ENCODE measurements at regions not wholly inside any gene's neighbourhood (a gene's known extent, or its start where the extent isn't known, plus 50 kb on each side); places are given as distances from the start of the nearest gene placed in this dataset.

DNA sequence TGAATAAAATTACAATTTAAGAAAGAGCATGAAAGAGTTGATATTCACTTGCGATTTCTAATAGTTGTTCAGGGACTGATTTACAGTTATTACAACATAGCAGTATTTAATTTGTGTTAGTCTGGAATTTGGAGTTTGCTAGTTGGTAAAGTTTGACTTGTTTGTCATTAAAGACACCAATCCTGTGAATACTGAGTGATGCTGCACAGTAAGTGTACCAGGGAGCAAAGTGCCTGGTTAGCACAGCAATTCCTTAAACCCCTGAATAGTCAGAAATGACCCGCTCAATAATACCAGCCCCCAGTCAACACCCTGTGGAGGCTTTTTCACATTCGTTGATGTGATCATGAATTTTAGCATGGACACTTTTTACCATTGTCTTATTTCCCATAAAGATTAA is 122.2 kb upstream of the GC start:
- Histone ChIP-seq H3K4me3 (replicated peaks in 1 of 3) (no peak overlapping the region), H3K4me1 (no peaks in the 10 kb centered on the region), H3K27ac (no peak overlapping the region), H3K36me3 (no peaks in the 10 kb centered on the region), H3K9me3 (no peaks in the 10 kb centered on the region), H3K27me3 (no peaks in the 10 kb centered on the region)
- intact Hi-C loops (cut with DNase I): no loop called here
- 90 to 92% methylated on average over 3 of the region's 3 CpGs for WGBS, 2 donors
- DNase-seq: no peak
- TF ChIP-seq CTCF (IDR thresholded peaks at IDR 0.05) (no peak), POLR2A (IDR thresholded peaks at IDR 0.05) (no peak)

- DNase-seq: no peak
- intact Hi-C loops (cut with DNase I): no loop called here
- no peaks in the 10 kb centered on the region for H3K4me1 ChIP-seq
- H3K36me3 ChIP-seq: no peaks in the 10 kb centered on the region
- no peak overlapping the region for H3K27ac ChIP-seq
- WGBS, 2 donors: 82 to 90% methylated on average over 4 of the region's 4 CpGs
- H3K4me3 ChIP-seq (replicated peaks in 1 of 3): no peak overlapping the region
- no peaks in the 10 kb centered on the region for H3K27me3 ChIP-seq
- TF ChIP-seq CTCF (IDR thresholded peaks at IDR 0.05) (no peak), POLR2A (IDR thresholded peaks at IDR 0.05) (no peak)
- no peaks in the 10 kb centered on the region for H3K9me3 ChIP-seq
These were observed 123.2 kb upstream of the GC start for GRCh38 chr4:71907071-71907470.

- H3K27ac ChIP-seq: no peak overlapping the region
- H3K9me3 ChIP-seq: no peaks in the 10 kb centered on the region
- no peak for DNase-seq
- H3K27me3 ChIP-seq: no peaks in the 10 kb centered on the region
- intact Hi-C loops (cut with DNase I): no loop called here
- no peak for TF ChIP-seq POLR2A (IDR thresholded peaks at IDR 0.05)
- TF ChIP-seq CTCF (IDR thresholded peaks at IDR 0.05): no peak
- 69 to 83% methylated on average over 3 of the region's 3 CpGs for WGBS, 2 donors
- no peak overlapping the region for H3K4me3 ChIP-seq (replicated peaks in 1 of 3)
- no peaks in the 10 kb centered on the region for H3K4me1 ChIP-seq
- H3K36me3 ChIP-seq: no peaks in the 10 kb centered on the region
These were observed 123.9 kb upstream of the GC start for GRCh38 chr4:71907782-71908181.

- H3K27ac ChIP-seq: no peak overlapping the region
- H3K27me3 ChIP-seq: no peaks in the 10 kb centered on the region
- H3K4me3 ChIP-seq (replicated peaks in 1 of 3): no peak overlapping the region
- H3K36me3 ChIP-seq: no peaks in the 10 kb centered on the region
- WGBS, 2 donors: 86 to 89% methylated on average over 2 of the region's 2 CpGs
- DNase-seq: no peak
- intact Hi-C loops (cut with DNase I): no loop called here
- no peaks in the 10 kb centered on the region for H3K4me1 ChIP-seq
- TF ChIP-seq CTCF (IDR thresholded peaks at IDR 0.05) (no peak), POLR2A (IDR thresholded peaks at IDR 0.05) (no peak)
- H3K9me3 ChIP-seq: no peaks in the 10 kb centered on the region
These were observed 118.5 kb upstream of the NPFFR2 start for GRCh38 chr4:71913275-71913674.

DNA sequence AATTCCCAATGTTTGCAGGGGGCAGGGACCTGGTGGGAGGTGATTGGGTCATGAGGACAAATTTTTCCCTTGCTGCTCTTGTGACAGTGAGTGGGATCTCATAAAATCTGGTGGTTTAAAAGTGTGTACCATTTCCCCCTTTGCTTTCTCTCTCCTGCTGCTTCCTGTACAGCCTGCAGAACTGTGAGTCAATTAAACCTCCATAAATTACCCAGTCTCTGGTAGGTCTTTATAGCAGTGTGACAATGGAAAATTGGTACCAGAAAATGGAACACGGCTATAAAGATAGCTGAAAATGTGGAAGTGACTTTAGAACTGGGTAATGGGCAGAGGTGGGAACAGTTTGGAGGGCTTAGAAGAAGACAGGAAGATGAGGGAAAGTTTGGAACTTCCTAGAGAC is 108.7 kb upstream of the NPFFR2 start:
- WGBS, 2 donors: 69 to 81% methylated on average over 1 of the region's 1 CpG
- TF ChIP-seq CTCF (IDR thresholded peaks at IDR 0.05) (no peak), POLR2A (IDR thresholded peaks at IDR 0.05) (no peak)
- intact Hi-C loops (cut with DNase I): no loop called here

More for the DNA sequence above, 108.7 kb upstream of the NPFFR2 start:
- no peaks in the 10 kb centered on the region for H3K9me3 ChIP-seq
- no peaks in the 10 kb centered on the region for H3K27me3 ChIP-seq
- H3K4me3 ChIP-seq (replicated peaks in 1 of 3): no peak overlapping the region
- no peaks in the 10 kb centered on the region for H3K36me3 ChIP-seq
- DNase-seq: no peak
- no peak overlapping the region for H3K27ac ChIP-seq
- no peaks in the 10 kb centered on the region for H3K4me1 ChIP-seq
